ENCODE measurements at regions not wholly inside any gene's neighbourhood (a gene's known extent, or its start where the extent isn't known, plus 50 kb on each side); places are given as distances from the start of the nearest gene placed in this dataset.

- no peak for DNase-seq (ENCODE audit: low spot score)
Measured at GRCh38 chr2:19300961-19301360, 57.5 kb downstream of the OSR1 start.

DNA sequence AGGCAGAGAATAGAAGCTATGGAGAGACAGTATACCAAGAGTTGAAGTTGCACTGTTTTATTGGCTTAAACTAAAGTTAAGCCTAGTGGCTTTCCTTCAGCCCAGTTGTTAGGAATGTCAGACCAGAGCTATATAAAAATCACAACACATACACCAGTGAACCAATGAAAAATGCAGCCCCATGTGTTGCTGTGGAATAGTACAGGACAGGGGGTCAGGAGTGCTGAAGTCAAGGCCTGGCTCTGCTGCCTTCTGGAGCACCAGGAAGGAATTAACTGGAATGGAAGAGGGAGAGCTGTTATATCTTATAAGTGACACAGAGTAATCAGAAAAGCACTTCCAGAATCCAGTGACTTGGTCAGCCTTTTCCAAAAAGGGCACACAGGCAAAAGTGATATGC lies 58.9 kb downstream of the OSR1 start:
- no peak for DNase-seq (ENCODE audit: low spot score)

DNA sequence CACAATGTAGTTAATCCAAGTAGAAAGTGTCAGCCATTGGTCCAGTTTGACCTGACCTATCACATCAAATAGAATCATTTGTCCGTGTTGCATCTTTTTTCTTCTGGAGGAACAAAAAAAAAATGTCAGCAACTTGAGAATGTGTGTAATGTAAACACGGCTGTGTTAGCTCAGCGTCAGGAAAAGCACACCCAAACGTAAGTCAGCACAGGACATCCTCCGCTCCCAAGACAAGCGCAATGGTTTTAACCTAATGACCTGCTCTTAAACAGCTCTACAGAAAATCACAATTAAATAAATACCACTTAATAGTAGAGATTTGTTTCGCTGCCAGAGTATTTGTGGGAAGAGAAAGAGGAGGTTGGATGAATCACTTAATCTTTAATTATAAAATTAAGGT lies 59.4 kb downstream of the OSR1 start:
- DNase-seq (ENCODE audit: low spot score): no peak

- no peak for DNase-seq (ENCODE audit: low spot score)
Measured at GRCh38 chr2:19297716-19298115, 60.7 kb downstream of the OSR1 start.

GRCh38 chr2:19295998-19296502 lies 62.4 kb downstream of the OSR1 start:
- DNase-seq (ENCODE audit: low spot score): no peak

DNA sequence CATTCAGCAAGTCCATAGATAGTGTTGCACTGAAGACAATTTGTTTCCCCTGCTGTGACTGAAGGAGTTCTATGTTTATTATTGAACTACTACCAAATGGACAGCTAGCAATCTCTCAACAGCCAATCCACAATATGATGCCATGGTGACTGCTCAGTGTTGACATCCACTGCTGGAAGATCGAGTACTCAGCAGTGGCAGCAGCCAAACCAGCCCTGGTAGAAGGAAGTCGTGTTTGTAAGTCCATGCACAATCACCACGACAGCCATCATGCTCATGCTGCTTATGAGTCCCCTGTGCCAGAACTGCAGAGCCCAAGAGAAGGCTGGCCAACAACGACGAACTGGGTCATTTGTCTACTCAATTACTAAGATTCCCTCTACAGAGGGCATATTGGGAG lies 66.4 kb downstream of the OSR1 start:
- no peak for DNase-seq (ENCODE audit: low spot score)

GRCh38 chr2:19288291-19288690 lies 70.1 kb downstream of the OSR1 start:
- DNase-seq (ENCODE audit: low spot score): no peak

DNA sequence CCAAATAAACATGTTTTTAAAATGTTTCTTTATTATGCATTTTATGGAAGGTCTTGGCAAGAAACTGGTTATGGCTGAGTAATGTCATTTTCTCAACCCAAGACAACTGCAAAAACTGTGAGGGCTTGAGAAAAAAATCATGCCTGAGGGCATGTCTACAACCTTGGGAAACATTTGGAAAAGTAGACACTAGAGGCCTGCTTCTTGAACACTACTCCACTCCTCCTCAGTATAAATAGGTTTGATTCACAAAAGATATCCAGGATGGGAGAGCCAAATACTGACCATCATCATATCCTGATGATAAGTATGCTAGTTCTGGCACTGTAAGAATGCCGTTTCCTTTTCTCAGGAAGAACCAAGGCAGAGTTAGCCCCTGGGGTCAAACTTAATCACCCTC lies 71.1 kb downstream of the OSR1 start:
- DNase-seq (ENCODE audit: low spot score): no peak

DNA sequence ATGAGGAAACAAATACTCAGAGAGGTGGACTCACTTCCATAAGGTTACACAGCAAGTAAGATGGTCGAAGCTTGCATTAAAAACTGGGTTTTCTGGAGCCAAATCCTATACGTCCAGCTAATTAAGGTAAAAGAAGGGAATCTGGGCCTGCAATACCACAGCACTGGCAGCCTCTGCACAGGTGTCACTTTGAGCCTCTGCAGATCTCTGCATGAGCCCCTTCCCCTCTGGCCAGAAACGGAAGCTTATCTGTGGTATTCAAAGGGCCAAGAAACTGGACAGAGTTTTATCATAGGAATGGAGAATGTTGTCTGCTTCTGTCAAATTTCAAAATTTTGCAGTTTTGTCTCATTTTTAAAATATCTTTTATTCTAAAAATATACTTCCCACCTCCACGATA lies 76.1 kb downstream of the OSR1 start:
- no peak for DNase-seq (ENCODE audit: low spot score)

DNA sequence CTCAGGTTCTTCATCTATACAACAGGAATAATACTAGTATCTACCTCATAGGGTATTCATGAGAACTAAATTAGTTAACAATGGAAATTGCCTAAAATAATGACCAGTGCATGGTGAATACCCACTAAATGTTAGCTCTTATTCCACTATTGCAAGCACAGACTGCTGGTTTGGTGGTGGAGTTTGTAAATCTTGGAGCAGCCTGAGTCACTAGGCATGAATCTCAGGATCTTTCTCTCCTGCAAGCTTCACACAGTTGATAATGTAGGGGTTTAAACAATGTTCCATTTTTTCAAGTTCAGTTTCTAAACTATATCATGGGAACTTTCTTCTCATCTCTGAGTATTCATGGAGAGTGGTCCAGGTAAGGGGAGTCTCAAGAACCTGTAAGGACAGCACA lies 84.0 kb downstream of the OSR1 start:
- no peak for DNase-seq (ENCODE audit: low spot score)

DNA sequence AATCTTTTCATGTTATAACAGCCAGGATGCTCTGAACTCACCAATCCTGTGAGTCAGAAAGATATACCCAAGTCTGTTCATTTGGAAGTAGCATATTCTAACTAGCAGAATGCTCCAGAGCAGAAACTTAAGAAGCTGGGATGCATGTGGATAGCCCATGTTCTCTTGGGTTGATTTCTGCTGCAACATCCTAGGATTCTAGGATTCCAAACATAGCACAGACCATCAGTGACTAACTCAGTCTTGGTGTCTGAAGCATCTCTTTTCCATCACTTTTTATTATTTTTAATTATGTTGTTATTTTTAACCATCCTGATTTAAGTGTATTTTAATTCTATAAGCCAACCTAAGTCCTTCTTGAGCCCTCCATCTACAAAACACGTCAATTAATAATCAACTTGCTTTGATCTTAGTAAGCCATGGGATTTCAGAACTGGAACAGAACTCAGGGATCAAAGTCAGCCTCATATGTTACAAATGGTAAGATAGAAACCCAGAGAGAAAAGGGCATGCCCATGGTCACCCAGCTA lies 85.4 kb downstream of the OSR1 start:
- DNase-seq (ENCODE audit: low spot score): no peak

- DNase-seq (ENCODE audit: low spot score): no peak
Measured at GRCh38 chr2:19272039-19272438, 86.4 kb downstream of the OSR1 start.

- no peak for DNase-seq (ENCODE audit: low spot score)
Measured at GRCh38 chr2:19264852-19265251, 93.6 kb downstream of the OSR1 start.

DNA sequence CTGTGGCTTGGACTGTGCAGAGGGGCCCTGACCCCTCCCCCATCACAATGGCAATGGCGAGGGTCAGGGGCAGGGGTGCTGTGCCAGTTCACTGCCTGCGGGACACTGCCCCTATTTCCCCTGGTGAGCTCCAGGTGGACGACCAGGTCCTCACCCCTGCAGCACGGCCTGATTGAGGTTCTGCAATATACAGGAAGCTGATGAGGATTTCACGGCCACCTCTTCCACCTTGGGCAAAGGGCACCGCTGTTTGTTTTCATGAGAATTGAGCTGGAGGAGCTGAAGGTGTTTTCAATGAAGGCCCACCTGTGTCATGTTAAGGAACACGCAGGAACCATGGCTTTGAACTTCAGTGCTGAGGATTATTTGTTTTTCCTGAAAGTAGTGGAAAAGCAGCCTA lies 96.3 kb downstream of the OSR1 start:
- DNase-seq (ENCODE audit: low spot score): no peak

- DNase-seq (ENCODE audit: low spot score): no peak
Measured at GRCh38 chr2:19261061-19261460, 97.4 kb downstream of the OSR1 start.

GRCh38 chr2:19256121-19256601 lies 102.3 kb downstream of the OSR1 start:
- no peak for DNase-seq (ENCODE audit: low spot score)

GRCh38 chr2:19255481-19255880 lies 102.9 kb downstream of the OSR1 start:
- no peak for DNase-seq (ENCODE audit: low spot score)

- no peak for DNase-seq (ENCODE audit: low spot score)
Measured at GRCh38 chr2:19251554-19251953, 106.9 kb downstream of the OSR1 start.

GRCh38 chr2:19250906-19251305 lies 107.5 kb downstream of the OSR1 start:
- no peak for DNase-seq (ENCODE audit: low spot score)

GRCh38 chr2:19247186-19247585 lies 111.2 kb downstream of the OSR1 start:
- DNase-seq (ENCODE audit: low spot score): no peak

- no peak for DNase-seq (ENCODE audit: low spot score)
Measured at GRCh38 chr2:19246496-19246895, 111.9 kb downstream of the OSR1 start.

GRCh38 chr2:19244460-19245363 lies 113.7 kb downstream of the OSR1 start:
- no peak for DNase-seq (ENCODE audit: low spot score)

DNA sequence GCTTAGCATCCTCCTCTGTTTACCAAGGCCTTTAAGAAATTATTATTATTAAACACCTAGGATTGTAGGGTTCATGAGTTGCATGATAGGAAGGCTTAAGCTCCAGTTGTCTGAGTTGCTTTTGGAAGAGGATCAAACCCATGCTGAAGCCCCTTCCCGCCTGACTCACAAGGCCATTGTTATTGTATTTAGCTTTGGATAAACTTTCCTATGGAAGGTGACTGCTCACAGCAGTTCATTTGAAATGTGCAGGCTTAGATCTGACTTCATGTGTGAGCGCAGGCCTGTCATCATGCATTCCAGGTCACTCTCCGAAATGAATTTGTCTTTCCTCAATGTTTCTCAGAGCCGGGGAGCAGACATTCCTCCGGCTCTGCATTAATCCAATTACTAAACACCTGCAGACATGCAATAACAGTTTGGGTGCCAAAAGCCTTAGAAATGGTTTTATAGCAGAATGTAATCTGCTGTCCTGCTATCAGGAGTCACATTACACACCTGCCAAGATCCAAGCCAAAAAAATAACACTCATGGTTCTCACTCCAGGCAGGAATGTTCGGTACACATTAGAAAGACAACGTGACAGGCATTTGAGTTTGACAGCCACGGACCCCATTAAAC lies 119.9 kb downstream of the OSR1 start:
- DNase-seq (ENCODE audit: low spot score): no peak
